SK-N-SH (cell line): ENCODE measurements at regions not wholly inside any gene's neighbourhood (a gene's known extent, or its start where the extent isn't known, plus 50 kb on each side); places are given as distances from the start of the nearest gene placed in this dataset.

Source experiments
- CHD2 ChIP-seq: fragments of 150-350 bp; IDR thresholded peaks from 2 replicates; pipeline ENCODE4 v1.6.1; 2018; ENCODE audit warnings: low read length; ENCODE audit not compliant: partially characterized antibody
- CTCF ChIP-seq: fragments of 200-600 bp; sonication (generic); IDR thresholded peaks from 2 replicates; pipeline ENCODE4 v1.6.1; 2017; ENCODE audit warnings: antibody characterized with exemption, mild to moderate bottlenecking, moderate library complexity
- EP300 ChIP-seq, 2 experiments: IDR thresholded peaks; 2 replicates each; pipeline versions ENCODE4 v1.4.0 to v1.6.1; 2012; ENCODE audit warnings: borderline replicate concordance in 1 of 2, low read depth in 1 of 2, low read length in 1 of 2
- EZH2phosphoT487 ChIP-seq: fragments of 200-600 bp; sonication (generic); IDR thresholded peaks from 2 replicates; pipeline ENCODE4 v1.6.1; 2017; ENCODE audit warnings: low read depth, mixed run types, mild to moderate bottlenecking, antibody characterized with exemption, moderate library complexity, borderline replicate concordance
- NFIC ChIP-seq: IDR thresholded peaks from 2 replicates; pipeline ENCODE4 v1.4.0; 2012; ENCODE audit warnings: borderline replicate concordance
- TAF1 ChIP-seq: IDR thresholded peaks from 2 replicates; pipeline ENCODE4 v1.6.1; 2012; ENCODE audit warnings: low read depth, mild to moderate bottlenecking, low read length, moderate library complexity, borderline replicate concordance
- YY1 ChIP-seq: IDR thresholded peaks from 2 replicates; pipeline ENCODE4 v1.4.0; 2012; ENCODE audit warnings: low read depth, mild to moderate bottlenecking
- TF ChIP-seq, protein P1 (sequence below): IDR thresholded peaks from 2 replicates; pipeline ENCODE4 v1.4.0; 2012; ENCODE audit warnings: low read depth

GRCh38 chr16:86984991-86985647, 332.1 kb downstream of the C16orf95 start:
- no peak for TF ChIP-seq EP300 (IDR thresholded peaks at IDR 0.05; ENCODE audit: borderline replicate concordance in 1 of 2, low read depth in 1 of 2, low read length in 1 of 2)
- no peak for TF ChIP-seq TAF1
- TF ChIP-seq EZH2phosphoT487, result no peak
- TF ChIP-seq, protein P1, sequence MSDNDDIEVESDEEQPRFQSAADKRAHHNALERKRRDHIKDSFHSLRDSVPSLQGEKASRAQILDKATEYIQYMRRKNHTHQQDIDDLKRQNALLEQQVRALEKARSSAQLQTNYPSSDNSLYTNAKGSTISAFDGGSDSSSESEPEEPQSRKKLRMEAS, result no peak
- no peak for TF ChIP-seq CTCF
- no peak for TF ChIP-seq YY1
- TF ChIP-seq NFIC, result no peak
- TF ChIP-seq CHD2, result no peak
